ENCODE measurements at regions not wholly inside any gene's neighbourhood (a gene's known extent, or its start where the extent isn't known, plus 50 kb on each side); places are given as distances from the start of the nearest gene placed in this dataset.

DNA sequence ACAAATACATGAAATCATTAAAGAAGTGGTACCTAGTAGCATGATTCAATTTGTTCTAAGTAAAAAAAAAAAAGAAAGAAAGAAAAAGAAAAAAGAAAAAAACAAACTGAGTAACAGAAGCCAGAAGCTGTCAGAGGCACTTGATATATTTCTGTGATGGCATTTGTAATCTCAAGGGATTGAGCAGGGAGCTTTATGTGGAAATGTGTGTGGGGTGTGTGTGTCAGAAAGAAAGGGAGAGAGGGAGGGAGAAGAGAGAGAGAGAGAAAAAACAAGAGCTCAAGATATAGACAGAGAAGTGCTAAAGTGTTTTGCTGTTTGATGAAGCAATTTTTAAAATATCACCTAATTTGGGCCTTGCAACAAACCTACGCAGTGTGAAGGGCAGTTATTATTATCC lies 357.6 kb upstream of the PCDH15 start:
- no peak for DNase-seq (ENCODE audit: low spot score)

DNA sequence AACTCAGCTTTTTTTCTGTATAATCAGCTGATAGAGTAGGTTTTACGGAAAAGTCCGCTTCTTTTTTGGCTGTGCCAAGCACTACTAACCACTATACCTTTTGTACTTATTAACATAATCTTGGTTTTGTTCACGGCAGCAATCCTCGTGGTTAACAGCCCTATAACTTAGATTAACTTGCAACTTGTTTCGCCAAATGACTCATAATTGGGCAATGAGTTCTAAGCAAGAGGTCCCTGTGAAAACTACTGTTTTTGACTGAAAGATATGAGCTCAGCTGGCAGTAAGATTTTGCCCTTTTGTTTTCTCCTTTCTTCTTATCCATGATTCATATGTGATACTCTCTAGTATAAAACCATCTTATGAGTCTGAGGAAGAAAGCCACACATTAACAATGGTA lies 345.0 kb upstream of the PCDH15 start:
- no peak for DNase-seq (ENCODE audit: low spot score)

DNA sequence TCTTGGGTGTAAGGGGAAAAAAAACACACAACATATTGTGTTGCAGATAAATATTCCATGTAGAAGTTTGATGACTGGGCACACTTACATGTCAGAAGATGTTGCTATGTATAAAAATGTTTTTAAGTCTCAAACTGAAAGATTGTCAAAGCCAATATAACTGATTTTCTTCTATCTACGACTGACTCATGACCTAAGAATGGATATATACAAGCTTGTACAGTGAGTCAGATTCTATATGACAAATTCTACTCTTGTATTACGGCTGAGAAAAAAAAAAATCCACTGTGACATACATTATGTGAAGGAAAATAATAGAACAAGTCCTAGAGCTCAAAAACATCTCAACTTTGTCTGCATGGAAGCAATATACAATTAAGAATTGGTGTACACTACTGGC lies 343.0 kb upstream of the PCDH15 start:
- no peak for DNase-seq (ENCODE audit: low spot score)

DNA sequence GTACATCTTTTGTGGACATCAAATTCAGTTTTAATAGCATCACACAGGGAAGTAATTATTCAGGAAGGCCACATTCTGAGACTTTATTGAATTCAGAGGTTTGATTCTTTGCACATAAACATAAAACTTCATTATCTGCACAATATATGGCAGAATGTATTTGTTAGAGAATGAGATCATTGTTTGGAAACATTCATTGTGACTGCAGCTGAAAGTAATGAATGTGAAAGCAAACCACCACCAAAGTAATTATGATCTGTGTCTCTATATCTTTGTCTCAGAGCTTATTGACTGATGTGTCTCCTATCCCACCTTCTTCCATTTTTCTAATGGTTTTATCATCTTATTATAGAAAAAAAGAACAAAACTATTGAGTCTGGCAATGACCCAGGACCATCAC lies 340.9 kb upstream of the PCDH15 start:
- no peak for DNase-seq (ENCODE audit: low spot score)

DNA sequence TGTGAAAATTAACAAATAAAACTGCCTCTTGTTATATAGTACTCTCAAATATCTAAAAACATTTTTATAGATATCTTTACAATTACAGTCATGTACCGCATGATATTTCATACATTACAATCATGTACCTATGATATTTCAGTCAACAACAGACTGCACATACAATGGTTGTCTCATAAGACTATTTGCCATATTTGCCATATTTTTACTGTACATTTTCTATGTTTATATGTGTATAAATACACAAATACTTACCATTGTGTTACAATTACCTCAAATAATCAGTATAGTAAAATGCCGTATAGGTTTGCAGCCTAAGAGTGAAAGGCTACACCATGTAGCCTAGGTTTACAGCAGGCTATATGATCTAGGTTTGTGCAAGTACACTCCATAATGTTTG lies 336.0 kb upstream of the PCDH15 start:
- no peak for DNase-seq (ENCODE audit: low spot score)

DNA sequence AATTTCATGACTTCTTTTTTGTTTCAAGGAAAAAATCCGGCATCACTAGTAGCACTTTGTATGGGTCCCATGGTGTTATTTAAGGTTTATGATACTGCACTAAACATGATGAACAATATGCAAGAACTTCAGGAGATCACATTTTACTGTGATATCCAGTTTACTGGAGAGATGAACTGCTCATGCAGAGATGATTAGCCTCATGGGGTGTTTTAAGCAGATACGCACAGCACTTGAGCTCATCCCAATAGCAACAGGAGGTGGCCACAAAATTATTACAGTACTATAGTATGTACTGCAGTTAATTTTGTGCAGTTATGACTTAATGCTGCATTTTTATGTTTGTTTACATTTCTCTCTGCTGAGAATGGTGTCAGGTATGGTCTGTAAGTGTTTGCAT lies 303.7 kb upstream of the PCDH15 start:
- DNase-seq (ENCODE audit: low spot score): no peak

DNA sequence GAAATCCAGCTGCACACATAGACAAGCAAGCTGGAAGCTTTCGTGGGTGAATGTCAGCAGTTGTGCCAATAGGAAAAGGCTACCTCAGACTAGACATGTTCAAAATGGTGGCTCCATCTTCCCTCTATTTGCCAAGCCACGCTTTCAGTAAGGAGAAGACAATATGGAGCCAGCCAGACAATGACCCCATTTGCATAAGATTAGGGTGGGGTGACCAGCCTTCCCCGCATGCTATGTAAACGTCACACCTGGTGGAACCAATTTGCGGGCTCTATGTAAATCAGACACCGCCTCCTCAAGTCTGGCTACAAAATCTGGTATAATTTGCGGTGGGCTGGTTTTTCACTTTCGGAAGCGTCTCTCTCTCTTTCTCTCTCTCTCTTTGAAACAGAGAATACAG lies 297.4 kb upstream of the PCDH15 start:
- DNase-seq (ENCODE audit: low spot score): no peak

DNA sequence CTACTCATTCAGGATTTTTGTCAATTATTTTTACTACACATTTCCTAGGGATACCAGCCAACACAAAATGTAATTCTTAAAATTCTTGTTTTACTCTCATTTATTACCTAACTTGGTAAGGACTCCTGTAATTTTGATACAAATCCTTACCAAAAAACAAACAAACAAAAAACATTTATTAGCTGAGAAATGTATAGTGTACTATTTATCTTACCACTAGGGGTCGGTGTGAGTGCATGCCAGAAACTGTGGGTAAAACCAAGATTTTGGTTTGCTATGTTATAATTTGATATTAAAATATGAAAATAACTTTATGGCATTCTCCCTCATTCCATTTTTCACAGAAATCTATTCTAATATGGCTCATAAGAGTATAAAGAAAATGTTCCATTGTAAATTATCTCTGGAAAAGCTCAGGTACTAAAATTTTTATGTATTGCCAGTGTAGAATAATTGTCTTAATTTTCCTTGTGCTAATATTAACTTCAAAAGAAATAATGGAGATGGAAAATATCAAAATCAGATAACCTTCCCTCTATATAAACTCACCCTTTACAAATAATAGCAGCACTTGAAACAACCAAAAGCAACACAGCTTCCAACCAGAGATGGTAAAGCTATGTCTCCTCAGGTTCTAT lies 290.8 kb upstream of the PCDH15 start:
- peak; percentile 5 for DNase-seq (ENCODE audit: low spot score)

DNA sequence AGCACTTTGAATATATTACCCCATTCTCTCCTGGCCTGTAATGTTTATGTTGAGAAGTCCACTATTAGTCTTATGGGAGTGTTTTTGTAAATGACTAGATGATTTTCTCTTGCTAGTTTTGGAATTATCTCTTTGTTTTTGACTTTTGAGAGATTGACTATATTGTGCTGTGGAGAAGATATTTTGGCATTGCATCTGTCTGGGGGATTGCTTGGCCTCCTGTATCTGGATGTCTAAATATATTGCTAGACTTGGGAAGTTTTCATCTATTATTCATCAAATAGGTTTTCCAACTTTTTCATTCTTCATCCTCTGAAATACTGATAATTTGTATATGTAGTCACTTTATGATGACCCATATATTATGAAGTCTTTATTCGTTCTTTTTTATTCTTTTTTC lies 277.1 kb upstream of the PCDH15 start:
- DNase-seq (ENCODE audit: low spot score): no peak

DNA sequence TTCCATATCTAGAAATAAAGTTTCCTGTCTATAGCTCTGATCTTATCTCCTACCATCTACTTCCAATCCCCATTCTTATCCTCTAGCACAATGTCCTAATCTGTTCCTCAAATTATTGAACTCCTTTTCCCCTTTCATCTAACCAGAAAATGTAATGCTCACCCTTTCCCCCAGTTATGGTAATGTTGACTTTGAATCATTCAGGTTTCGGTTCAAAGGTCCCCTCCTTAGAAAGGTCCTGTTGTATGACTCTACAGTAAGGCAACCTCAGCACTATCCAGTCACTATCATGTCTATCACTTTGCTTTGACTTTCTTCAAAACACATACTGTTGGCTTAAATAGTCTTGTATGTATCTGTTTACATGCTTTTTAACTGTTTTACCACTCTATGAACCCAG lies 264.2 kb upstream of the PCDH15 start:
- no peak for DNase-seq (ENCODE audit: low spot score)

DNA sequence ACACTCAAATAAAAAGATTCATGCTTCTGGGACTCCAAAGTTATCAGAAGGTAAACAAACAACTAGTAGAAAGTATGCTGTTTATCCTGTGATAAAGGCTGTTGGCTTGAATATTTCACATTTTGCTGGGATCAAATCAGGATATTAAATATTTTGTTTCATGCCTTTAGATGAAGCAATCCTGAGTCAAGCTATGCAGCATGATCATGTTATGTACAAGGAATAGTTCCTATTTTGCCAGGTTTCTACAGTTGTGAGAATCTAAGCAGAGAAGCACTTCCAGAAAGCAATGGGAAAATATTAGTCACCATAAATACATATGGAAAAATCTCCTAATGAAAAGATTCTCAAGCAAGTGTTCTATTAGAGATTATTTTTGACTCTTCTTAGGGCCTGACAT lies 262.8 kb upstream of the PCDH15 start:
- DNase-seq (ENCODE audit: low spot score): no peak

DNA sequence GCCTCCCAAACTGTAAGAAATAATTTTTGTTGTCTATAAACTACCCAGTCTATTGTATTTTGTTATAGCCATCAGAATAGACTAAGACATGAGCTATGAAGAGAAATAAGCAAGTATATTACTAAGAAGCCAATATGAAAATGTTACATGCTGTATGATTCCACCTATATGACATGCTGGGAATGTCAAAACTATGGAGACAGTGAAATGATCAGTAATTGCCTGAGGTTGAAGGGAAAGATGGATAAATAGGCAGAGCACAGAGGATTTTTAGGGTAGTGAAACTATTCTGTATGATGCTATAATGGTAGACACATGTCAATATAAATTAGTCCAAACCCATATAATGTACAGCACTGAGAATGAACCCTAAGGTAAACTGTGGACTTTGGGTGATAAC lies 261.3 kb upstream of the PCDH15 start:
- DNase-seq (ENCODE audit: low spot score): no peak

DNA sequence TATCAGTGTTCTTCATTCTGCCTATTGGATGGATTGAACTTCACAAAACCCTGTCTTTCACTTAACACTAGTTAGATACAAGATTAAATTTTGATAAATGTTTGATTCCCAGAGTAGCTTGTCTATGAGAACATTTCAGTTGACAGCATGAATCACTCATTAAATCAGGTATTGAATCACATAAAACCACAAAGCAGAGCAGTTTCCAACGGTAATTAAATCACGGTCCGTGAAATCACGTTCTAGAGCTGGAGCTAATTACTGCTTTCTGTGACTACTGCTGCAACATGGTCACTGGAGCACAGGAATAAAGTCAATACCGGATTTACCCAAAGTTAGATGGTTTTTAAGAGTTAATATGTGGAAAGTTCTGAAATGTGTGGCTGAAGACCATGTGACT lies 257.8 kb upstream of the PCDH15 start:
- DNase-seq (ENCODE audit: low spot score): no peak

DNA sequence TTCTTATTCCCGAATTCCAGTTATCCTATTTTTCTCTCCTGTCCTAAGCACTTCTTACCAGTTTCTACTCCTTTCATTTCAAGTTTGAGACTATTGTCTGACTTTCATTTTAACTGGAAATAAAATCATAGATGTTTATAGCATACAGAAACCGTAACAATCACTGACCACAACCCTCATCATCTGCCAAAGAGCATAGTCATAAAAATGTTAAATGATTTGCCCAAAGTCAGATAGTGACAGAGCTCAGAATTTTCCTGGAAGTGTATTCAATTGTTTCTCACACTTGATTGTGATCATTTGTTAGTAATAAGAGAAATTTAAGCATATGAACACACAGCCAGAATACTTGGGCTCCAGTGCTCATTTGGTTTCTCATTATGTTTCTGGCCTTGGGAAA lies 250.5 kb upstream of the PCDH15 start:
- no peak for DNase-seq (ENCODE audit: low spot score)

DNA sequence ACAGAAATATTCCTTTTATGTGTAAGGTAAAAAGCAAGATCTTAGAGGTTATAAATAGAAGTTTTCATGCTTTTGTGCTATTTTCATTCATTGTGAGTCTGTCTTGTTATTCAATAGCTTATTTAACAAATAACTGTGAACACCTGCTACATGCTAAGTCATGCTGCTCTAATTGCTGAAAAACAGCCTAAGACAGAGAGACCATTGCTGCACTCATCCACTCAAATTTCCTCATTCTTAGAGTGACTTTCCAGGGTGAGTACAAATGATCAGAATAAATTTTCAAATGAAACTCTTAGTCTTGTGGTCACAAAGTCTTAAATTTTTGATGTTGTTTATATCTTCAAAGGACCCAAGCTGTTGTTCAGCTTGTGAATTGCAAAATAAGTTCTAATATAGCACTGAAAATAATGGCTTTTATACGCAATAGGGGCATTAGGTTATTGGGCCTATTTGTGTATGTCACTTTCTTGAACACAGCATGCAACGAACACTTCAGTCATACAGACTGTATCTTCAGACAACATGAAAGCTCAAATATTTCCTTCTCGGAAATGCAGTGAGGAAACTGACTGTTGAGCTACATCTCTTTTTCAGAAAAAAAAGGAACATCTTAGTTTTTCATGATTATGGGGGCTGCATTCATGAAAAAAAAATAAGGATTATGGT lies 247.9 kb upstream of the PCDH15 start:
- DNase-seq (ENCODE audit: low spot score): no peak

DNA sequence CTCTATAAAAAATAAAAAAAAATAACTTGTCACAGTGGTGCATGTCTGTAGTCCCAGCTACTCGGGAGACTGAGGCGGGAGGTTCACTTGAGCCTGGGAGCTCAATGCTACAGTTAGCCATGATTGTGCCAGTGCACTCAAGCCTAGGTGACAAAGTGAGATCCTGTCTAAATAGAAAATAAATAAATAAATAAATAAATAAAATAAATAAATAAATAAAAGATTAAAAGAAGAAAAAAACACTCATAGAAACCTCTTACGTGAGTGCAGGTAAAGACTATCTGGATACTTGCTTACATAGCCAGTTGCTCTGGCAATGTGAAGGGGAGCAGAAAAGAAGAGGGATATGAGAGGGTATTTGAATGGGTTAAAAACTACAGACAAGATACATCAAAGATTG lies 242.5 kb upstream of the PCDH15 start:
- no peak for DNase-seq (ENCODE audit: low spot score)

DNA sequence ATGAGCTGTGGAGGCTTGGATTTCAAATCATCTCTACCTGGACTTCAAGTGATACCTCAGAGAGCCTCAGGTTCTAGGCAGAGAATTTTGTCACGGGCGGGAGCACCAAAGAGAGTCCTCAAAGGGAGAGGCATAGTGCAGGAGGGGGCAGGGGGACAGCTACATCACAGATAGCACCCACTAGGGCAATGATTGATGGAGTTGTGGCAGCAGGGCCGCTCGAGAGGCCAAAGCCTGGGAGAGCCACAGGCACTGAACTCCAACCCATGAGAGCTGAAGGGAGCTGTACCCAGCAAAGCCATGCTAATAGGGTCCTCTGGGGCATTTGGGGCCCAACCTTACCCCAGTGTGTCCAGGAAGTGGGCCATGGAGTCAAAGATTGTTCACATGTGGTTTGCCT lies 232.0 kb upstream of the PCDH15 start:
- no peak for DNase-seq (ENCODE audit: low spot score)

DNA sequence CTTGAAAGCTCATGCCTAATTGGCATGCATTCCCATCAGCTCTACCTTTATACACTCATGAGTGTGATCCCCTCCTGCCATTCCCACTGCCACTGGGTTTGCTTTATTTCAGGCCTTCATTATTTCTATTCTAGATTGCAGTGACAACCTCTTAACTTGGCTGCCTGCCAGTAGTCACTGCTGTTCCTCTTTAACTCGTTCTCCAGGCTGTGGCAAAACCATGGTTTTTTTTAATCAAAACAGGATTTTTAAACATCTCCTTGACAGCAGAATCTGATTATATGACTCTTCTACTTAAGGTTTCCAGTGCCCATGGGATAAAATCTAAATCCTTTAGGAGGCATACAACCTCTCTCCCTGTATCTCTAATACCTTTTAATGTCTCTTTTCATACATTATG lies 223.7 kb upstream of the PCDH15 start:
- no peak for DNase-seq (ENCODE audit: low spot score)

DNA sequence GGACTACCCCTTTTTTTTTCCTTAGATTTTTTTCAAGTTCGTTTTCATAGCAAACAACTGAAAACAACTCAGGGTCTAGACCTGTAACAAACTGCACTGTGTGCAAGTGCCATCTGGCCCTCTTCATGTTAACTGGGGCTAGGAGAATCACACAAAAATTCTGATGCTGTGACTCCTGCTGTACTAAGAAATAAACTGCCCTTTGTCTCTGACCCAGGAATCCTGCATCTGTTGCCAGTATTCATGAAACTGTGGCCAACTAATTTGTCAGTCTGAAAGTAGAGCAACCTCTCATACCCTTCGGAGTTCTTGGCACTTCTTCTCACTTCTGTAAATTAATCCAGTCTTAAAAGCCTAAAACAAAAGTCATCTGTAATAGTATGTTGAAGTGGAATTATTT lies 218.4 kb upstream of the PCDH15 start:
- peak; percentile 5 for DNase-seq (ENCODE audit: low spot score)

DNA sequence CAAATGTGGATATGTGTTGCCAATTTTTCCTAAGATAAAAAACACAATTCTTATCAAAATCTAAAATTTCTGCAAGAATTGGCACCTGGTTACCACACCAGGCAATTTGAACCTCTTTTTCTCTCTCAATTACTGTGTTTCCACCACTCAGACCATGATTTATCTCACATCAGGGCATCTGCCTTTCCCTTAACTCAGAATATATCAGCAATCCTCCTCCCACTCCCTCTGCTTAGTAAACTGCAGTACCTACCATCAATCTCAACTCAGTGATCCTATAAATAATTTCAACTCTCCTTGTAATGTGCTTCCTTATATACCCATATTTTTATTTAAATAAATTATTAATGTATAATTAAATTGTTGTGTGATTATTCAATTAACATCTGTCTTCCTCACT lies 212.3 kb upstream of the PCDH15 start:
- DNase-seq (ENCODE audit: low spot score): no peak

DNA sequence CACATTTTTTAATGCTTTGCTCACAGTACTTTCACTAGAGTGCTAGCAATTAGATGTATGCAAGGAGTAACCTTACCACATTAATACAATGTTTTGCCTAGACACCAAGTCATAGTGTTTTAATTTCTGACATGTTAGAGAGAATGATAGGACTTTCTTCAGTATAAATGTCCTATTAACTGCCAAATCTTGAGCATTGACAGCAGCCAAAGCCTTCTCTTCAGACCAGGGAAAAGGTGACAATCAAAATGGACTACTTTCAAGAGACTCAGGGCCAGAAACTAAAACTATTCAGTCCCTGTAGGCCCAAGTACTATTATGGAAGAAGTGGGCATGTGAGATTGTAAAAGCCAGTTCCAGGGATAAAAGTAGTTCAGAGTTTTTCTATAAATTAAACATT lies 201.4 kb upstream of the PCDH15 start:
- no peak for DNase-seq (ENCODE audit: low spot score)

DNA sequence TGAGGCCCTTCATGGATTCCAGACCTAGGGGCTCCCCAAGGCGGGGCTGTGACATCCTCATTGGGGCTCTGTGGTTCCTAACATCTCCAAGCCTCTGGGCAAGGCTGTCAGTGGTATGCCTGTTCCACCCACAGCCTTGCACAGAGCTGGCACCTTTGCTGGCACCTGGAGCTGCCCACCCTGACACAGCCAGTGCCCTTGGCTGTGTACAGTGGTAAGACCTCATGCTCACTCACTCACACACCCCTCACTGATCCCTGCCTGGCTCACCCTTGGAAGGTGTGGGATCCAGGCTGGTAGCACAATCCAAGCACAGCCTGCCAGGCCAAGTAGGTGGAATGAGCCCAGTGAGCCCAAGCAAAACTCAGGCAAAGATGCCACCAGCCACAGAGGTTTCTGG lies 200.4 kb upstream of the PCDH15 start:
- no peak for DNase-seq (ENCODE audit: low spot score)

DNA sequence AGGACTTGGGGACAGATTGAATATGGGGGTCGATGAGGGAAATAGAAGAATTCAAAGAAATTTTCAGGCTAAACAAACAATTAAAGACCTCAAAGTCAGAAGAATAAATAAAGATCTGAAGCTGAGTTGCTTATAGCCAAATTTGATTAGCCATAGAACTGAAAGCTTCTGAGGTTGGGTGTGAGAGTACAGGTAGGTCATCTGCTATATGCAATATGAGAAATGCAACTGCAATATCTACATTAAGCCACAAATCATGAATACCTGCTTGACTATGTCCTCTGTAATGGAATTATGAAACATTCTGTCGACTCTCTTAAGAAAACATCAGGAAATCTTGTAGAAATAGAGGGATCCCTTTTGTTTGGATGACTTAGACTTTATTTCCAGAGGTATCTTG lies 192.1 kb upstream of the PCDH15 start:
- DNase-seq (ENCODE audit: low spot score): no peak

DNA sequence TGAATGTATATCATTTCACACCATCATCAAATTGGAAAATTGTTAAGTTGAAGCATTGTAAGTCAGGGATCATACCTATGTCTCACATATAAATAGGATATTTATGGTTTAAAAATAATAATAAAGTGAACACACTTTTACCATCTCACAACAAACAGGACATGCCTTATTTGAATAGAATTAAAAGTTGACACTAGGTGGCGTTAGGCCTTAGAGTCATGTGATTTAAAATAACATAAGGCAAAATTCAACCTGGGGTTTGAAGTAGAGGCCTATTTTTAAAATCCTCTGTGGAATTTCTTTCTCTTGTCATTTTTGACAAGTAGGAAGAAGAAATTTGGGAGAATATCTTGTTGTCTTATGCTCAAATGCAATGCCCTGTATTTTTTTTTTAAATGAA lies 184.7 kb upstream of the PCDH15 start:
- DNase-seq (ENCODE audit: low spot score): peak; percentile 17

Data from iPS-NIHi11 (cell line).